ENCODE measurements at regions not wholly inside any gene's neighbourhood (a gene's known extent, or its start where the extent isn't known, plus 50 kb on each side); places are given as distances from the start of the nearest gene placed in this dataset.

DNA sequence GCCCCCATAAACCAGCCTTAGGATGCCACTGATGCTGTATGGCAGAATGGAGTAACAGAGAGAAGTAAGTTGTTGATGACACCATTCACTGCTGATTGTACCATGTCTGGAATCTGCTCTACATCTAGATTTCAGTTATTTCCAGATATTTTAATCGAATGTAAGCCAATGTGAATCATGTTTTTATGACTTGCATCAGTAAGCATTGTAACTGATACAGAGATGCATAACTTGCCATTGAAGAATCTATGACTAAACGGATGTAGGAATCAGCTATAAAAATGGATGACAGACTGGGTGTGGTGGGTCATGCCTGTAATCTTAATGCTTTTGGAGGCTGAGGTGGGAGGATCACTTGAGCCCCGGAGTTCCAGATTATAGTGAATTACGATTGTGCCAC lies 161.0 kb upstream of the GATB start:
- peaks cover 10% of the 10 kb centered on the region for H3K27me3 Mint-ChIP-seq (ENCODE audit: low read depth)
- no peaks in the 10 kb centered on the region for H3K9me3 Mint-ChIP-seq
- no peaks in the 10 kb centered on the region for H3K4me1 Mint-ChIP-seq
- H3K4me3 Mint-ChIP-seq = no peak overlapping the region
- no peaks in the 10 kb centered on the region for H3K36me3 Mint-ChIP-seq (ENCODE audit: low read depth)
- no peak overlapping the region for H3K27ac Mint-ChIP-seq
- TF ChIP-seq, protein P1, sequence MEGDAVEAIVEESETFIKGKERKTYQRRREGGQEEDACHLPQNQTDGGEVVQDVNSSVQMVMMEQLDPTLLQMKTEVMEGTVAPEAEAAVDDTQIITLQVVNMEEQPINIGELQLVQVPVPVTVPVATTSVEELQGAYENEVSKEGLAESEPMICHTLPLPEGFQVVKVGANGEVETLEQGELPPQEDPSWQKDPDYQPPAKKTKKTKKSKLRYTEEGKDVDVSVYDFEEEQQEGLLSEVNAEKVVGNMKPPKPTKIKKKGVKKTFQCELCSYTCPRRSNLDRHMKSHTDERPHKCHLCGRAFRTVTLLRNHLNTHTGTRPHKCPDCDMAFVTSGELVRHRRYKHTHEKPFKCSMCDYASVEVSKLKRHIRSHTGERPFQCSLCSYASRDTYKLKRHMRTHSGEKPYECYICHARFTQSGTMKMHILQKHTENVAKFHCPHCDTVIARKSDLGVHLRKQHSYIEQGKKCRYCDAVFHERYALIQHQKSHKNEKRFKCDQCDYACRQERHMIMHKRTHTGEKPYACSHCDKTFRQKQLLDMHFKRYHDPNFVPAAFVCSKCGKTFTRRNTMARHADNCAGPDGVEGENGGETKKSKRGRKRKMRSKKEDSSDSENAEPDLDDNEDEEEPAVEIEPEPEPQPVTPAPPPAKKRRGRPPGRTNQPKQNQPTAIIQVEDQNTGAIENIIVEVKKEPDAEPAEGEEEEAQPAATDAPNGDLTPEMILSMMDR (IDR thresholded peaks at IDR 0.05; ENCODE audit: unreplicated experiment in 3 of 3) = no peak

DNA sequence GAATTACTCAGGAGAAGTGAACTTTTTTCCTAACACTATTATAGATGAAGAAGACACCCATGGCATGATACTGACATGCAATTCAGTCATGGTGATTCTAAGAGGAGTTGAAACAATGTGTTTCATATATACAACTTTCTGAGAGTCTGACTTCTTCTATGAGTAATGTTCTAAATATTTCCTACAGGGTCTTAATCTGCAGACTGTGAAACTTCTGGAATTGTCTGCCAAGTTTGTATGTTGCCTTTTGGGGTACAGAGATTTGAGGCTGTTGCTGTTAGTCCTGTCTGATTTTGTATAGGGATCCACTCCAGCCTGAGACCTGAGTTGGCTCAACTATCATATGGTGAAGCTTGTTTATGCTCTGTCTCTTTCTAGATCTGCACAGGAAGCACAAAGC lies 160.6 kb upstream of the GATB start:
- H3K36me3 Mint-ChIP-seq (ENCODE audit: low read depth) = no peaks in the 10 kb centered on the region
- H3K27me3 Mint-ChIP-seq (ENCODE audit: low read depth) = peaks cover 7% of the 10 kb centered on the region
- H3K4me3 Mint-ChIP-seq = no peak overlapping the region
- TF ChIP-seq, protein P1 (IDR thresholded peaks at IDR 0.05; ENCODE audit: unreplicated experiment in 3 of 3) = no peak
- no peaks in the 10 kb centered on the region for H3K9me3 Mint-ChIP-seq
- no peak overlapping the region for H3K27ac Mint-ChIP-seq
- no peaks in the 10 kb centered on the region for H3K4me1 Mint-ChIP-seq

DNA sequence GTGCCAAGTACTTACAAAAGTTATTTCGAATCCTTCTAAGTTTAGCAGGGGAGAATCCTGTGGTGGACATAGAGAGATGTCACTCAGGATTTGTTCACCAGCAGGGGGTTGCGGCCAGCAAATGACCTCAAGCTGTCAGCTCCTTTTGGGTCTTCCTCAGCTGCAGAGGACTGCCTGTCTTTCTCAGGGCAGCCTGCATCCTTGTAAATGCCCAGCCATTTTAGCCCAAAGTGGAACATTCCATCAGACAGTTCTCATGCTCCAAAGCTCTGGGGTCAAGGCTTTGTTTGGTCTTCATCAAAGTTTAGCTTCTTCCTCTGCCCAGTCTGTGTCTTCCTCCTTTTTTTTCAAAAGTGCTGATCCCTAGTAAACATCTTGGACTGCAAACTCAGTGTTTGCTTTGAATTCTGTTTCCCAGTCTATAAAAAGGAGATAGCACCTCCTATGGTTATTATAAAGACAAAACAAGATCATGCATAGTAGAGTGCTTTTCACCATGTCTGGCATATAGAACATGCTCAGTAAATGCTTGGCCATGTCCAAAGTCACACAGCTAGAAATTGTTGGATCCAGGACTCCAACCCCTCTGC lies 156.4 kb upstream of the GATB start:
- Mint-ChIP-seq H3K27me3 (ENCODE audit: low read depth) (no peaks in the 10 kb centered on the region), H3K4me3 (no peak overlapping the region), H3K36me3 (ENCODE audit: low read depth) (no peaks in the 10 kb centered on the region), H3K27ac (no peak overlapping the region), H3K9me3 (peaks cover 10% of the 10 kb centered on the region), H3K4me1 (no peaks in the 10 kb centered on the region)
- TF ChIP-seq, protein P1 (IDR thresholded peaks at IDR 0.05; ENCODE audit: unreplicated experiment in 3 of 3) = no peak

DNA sequence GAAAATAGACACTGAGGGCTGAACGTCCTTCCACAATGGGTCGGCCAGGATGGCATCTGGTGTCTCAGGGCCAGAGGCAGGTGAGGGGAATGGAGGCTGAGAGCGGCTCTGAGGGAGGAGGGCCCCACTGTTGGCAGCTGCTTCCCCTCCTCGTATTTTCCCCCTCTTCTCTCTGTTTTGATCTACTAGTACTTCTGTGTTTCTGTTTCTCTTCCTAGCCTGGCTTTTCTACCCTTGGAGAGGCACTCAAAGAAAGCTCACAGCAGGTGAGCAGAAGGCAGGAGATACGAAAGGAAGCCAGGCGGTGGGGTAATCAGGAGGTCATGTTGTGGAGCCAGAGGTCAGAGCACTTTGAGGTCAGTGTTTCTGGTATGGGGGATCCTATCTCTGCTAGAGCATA lies 151.8 kb upstream of the GATB start:
- H3K27me3 Mint-ChIP-seq (ENCODE audit: low read depth) = peaks cover 8% of the 10 kb centered on the region
- no peaks in the 10 kb centered on the region for H3K36me3 Mint-ChIP-seq (ENCODE audit: low read depth)
- peaks cover 9% of the 10 kb centered on the region for H3K4me1 Mint-ChIP-seq
- H3K27ac Mint-ChIP-seq = no peak overlapping the region
- H3K9me3 Mint-ChIP-seq = peaks cover 10% of the 10 kb centered on the region
- H3K4me3 Mint-ChIP-seq = no peak overlapping the region
- TF ChIP-seq, protein P1 (IDR thresholded peaks at IDR 0.05; ENCODE audit: unreplicated experiment in 3 of 3) = no peak

DNA sequence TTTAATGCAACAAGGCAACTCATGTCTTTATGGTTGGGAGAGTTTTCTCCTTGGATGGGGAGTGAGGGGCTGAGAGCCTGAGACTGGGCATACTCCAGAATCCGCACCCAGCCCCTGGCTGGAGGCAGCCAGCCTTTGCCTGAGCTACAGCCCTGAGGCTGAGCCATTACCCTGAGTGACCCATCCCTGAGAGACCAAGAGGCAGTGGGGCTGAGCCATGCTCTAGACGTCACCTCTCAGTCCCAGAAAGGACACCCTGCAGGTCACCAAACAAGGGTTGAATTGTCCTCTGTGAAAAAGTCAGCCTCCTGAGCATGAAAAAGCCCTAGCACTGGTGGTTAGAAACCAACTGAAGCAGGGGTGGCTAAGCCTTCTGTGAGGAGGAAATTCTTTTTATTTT lies 151.2 kb upstream of the GATB start:
- H3K4me1 Mint-ChIP-seq = peaks cover 10% of the 10 kb centered on the region
- H3K9me3 Mint-ChIP-seq = peaks cover 10% of the 10 kb centered on the region
- H3K4me3 Mint-ChIP-seq = no peak overlapping the region
- TF ChIP-seq, protein P1 (IDR thresholded peaks at IDR 0.05; ENCODE audit: unreplicated experiment in 3 of 3) = no peak
- peaks cover 8% of the 10 kb centered on the region for H3K27me3 Mint-ChIP-seq (ENCODE audit: low read depth)
- H3K27ac Mint-ChIP-seq = no peak overlapping the region
- no peaks in the 10 kb centered on the region for H3K36me3 Mint-ChIP-seq (ENCODE audit: low read depth)

DNA sequence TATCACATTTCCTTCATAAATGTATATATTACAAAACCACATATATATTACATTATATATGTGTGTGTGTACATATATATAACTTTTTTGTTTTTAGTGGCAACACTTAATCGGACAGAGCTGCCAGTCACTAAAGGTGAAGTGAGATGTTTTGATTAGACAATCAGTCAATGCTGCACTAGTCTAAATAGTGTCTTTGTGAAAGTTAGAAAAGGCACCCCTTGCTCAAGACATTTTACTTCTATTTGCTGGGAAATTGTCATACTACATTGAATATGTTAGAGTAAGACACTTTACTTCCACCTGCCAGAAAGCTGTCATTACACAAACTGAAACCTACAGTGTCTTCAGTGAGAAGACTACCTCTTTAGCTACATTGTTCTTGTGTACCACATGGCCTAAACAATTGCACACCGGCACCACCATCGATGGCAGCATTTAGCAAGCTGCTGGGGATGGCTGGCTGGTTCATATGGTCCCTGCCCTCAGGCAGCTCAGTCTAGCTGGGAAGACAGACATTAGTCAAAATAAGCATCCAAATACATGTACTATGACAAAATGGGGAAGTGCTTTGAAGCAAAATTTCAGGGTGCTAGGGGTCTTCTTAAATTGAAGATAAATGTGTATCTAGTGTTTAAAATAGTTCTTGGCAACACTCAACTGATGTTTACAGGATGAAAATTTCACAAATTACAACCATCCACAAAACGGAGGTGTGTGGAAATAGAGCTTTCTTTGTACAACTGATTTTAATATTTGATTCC lies 148.1 kb upstream of the GATB start:
- Mint-ChIP-seq H3K4me3 (no peak overlapping the region), H3K9me3 (peaks cover 1% of the 10 kb centered on the region), H3K36me3 (ENCODE audit: low read depth) (no peaks in the 10 kb centered on the region), H3K27ac (no peak overlapping the region), H3K27me3 (ENCODE audit: low read depth) (peaks cover 15% of the 10 kb centered on the region), H3K4me1 (peaks cover 10% of the 10 kb centered on the region)
- TF ChIP-seq, protein P1 (IDR thresholded peaks at IDR 0.05; ENCODE audit: unreplicated experiment in 3 of 3) = no peak

Measured in nephron (organoid).